ENCODE measurements at regions not wholly inside any gene's neighbourhood (a gene's known extent, or its start where the extent isn't known, plus 50 kb on each side); places are given as distances from the start of the nearest gene placed in this dataset.
"Not testable (repeated sequence)": the region's sequence is repeated elsewhere in the genome, so short reads cannot be mapped to it uniquely, and the experiment has no call there.

DNA sequence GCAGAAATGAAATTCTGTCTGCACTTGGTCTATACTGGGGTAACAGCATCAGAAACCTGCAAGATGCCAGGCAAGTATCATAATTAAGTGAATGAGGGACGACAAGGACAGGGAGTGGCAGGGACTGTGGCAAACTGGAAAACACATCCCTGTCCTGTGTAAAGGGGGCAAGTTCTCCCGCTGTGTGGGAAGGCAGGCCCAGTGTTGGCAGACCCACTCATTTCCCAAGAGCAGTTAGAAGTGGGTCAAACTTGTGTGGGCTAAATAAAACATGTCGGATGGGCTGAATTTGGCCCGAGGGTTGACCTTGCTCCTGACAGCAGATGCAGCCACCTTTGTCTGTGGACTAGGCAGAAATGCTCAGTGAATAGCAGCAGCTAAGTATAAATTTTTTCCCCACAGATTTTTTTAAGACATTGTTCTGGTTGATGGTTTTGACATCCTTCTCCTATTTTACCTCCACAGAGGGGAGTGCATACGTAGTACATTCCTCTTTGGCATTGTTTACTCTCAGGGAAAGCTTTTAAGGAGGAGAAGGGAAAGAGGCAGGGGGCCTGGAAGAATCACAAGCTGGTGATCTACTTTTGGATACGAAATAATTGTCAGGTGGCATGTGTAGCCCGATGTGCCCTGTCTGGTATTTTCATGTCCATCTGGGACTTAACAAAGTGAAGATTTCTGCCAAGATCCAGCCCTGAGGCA is 72.6 kb upstream of the SEC22B start:
- H3K4me3 ChIP-seq (ENCODE audit: low read length); H3K27ac ChIP-seq (ENCODE audit: low read length); H3K9me2 ChIP-seq (replicated peaks; ENCODE audit: insufficient read depth, low read length); H3K27me3 ChIP-seq (ENCODE audit: low read length); H4K20me1 ChIP-seq (ENCODE audit: insufficient read depth, low read depth, low read length); H3K4me2 ChIP-seq (ENCODE audit: low read depth, low read length, poor library complexity, severe bottlenecking); H3K36me3 ChIP-seq (ENCODE audit: insufficient read depth, low read length); DNase-seq; H2AFZ ChIP-seq (ENCODE audit: low read length); H3K9ac ChIP-seq (ENCODE audit: low read length); H3K9me3 ChIP-seq (ENCODE audit: low read length); H3K79me2 ChIP-seq (ENCODE audit: low read length); H3K4me1 ChIP-seq (ENCODE audit: low read length): not testable (repeated sequence)

DNA sequence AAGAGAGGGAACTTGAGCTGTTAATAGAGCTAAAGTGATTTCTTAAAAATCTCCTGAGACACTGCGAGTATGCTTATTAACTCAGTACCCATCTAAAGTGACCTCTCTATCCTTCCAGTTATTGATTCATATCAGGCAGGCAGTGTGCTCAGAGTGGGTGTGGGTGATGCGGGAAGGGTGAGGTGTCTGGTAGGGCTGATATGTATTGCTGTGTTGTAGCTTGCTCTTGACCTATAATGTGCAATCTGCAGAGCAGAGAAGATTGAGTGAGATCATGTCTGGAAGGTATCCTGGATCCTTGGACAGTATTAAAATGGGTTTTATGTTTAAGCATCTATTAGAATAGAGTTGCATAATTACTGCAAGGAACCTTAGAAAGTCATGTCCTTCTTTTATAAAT is 71.9 kb upstream of the SEC22B start:
- H3K27me3 ChIP-seq (ENCODE audit: low read length); H4K20me1 ChIP-seq (ENCODE audit: insufficient read depth, low read depth, low read length); H2AFZ ChIP-seq (ENCODE audit: low read length); H3K9me3 ChIP-seq (ENCODE audit: low read length); H3K79me2 ChIP-seq (ENCODE audit: low read length); H3K4me2 ChIP-seq (ENCODE audit: low read depth, low read length, poor library complexity, severe bottlenecking); H3K4me1 ChIP-seq (ENCODE audit: low read length); H3K9me2 ChIP-seq (replicated peaks; ENCODE audit: insufficient read depth, low read length); H3K27ac ChIP-seq (ENCODE audit: low read length); H3K36me3 ChIP-seq (ENCODE audit: insufficient read depth, low read length); DNase-seq; H3K4me3 ChIP-seq (ENCODE audit: low read length); H3K9ac ChIP-seq (ENCODE audit: low read length): not testable (repeated sequence)

DNA sequence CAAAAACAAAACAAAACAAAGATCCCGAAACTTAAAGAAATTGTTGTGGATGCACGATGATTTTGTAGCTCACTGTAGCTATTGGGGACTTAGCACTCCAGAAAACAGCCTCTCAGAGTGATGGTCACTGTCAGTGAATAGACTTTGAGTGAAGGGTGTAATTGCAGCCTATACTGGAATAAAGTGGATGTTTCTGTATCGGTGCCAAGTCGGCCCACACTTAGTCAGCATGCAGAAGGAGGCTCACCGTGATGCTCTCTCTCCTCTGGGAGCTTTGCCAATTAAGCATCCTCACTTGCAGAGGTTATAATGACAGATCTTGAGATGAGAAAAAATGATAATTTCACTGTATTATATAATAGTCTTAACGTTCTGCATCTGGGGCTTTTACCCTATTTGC is 67.5 kb upstream of the SEC22B start:
- not testable (repeated sequence) for H3K9me3 ChIP-seq (ENCODE audit: low read length); H3K36me3 ChIP-seq (ENCODE audit: insufficient read depth, low read length); H2AFZ ChIP-seq (ENCODE audit: low read length); H3K4me3 ChIP-seq (ENCODE audit: low read length); H3K4me2 ChIP-seq (ENCODE audit: low read depth, low read length, poor library complexity, severe bottlenecking); H3K4me1 ChIP-seq (ENCODE audit: low read length); H3K9ac ChIP-seq (ENCODE audit: low read length); DNase-seq; H3K27me3 ChIP-seq (ENCODE audit: low read length); H3K27ac ChIP-seq (ENCODE audit: low read length); H3K79me2 ChIP-seq (ENCODE audit: low read length); H3K9me2 ChIP-seq (replicated peaks; ENCODE audit: insufficient read depth, low read length); H4K20me1 ChIP-seq (ENCODE audit: insufficient read depth, low read depth, low read length)

DNA sequence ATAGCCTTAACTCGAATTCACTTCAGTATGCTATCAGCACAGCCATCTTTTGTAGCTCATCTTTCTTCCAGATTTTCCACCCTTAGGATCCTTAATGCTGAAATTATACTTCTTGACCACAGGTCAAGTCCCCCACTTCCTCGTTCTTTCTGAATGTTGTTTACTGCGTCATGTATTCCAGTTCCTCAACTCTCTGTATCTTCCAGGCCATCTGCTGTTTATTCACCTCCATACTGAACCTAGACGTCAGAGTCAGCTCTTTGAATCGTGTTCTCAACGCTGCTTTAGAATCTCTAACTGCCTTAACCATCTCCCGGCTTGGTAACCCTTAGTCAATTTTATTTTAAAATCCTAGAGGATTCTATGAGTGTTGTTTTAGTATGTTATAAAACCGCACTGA is 66.3 kb upstream of the SEC22B start:
- H3K9me2 ChIP-seq (replicated peaks; ENCODE audit: insufficient read depth, low read length); H2AFZ ChIP-seq (ENCODE audit: low read length); H3K9me3 ChIP-seq (ENCODE audit: low read length); H3K9ac ChIP-seq (ENCODE audit: low read length); H3K4me3 ChIP-seq (ENCODE audit: low read length); H4K20me1 ChIP-seq (ENCODE audit: insufficient read depth, low read depth, low read length); H3K4me1 ChIP-seq (ENCODE audit: low read length); H3K79me2 ChIP-seq (ENCODE audit: low read length); H3K27ac ChIP-seq (ENCODE audit: low read length); H3K4me2 ChIP-seq (ENCODE audit: low read depth, low read length, poor library complexity, severe bottlenecking); DNase-seq; H3K36me3 ChIP-seq (ENCODE audit: insufficient read depth, low read length); H3K27me3 ChIP-seq (ENCODE audit: low read length): not testable (repeated sequence)

DNA sequence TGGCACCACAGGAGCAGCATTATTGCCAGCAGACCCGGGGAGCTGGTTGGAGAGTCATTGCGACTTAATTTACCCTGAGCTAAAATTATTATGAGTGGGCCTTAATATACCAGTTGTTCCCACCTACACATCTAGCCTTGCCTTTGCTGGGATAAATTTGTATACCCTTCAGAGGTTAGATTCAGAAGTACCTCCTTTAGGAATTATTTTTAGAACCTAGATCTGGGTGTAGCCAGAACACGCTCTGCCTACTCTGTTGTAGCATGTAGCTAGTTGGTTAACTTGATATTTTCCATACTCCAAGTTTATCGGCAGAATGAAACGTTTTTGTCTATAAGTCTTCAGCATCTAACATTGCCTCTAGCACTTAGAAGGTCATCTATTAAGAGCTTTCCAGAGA is 65.5 kb upstream of the SEC22B start:
- not testable (repeated sequence) for H3K27me3 ChIP-seq (ENCODE audit: low read length); H3K9me2 ChIP-seq (replicated peaks; ENCODE audit: insufficient read depth, low read length); DNase-seq; H3K4me2 ChIP-seq (ENCODE audit: low read depth, low read length, poor library complexity, severe bottlenecking); H3K4me3 ChIP-seq (ENCODE audit: low read length); H3K4me1 ChIP-seq (ENCODE audit: low read length); H3K9me3 ChIP-seq (ENCODE audit: low read length); H3K36me3 ChIP-seq (ENCODE audit: insufficient read depth, low read length); H3K27ac ChIP-seq (ENCODE audit: low read length); H4K20me1 ChIP-seq (ENCODE audit: insufficient read depth, low read depth, low read length); H3K79me2 ChIP-seq (ENCODE audit: low read length); H2AFZ ChIP-seq (ENCODE audit: low read length); H3K9ac ChIP-seq (ENCODE audit: low read length)

DNA sequence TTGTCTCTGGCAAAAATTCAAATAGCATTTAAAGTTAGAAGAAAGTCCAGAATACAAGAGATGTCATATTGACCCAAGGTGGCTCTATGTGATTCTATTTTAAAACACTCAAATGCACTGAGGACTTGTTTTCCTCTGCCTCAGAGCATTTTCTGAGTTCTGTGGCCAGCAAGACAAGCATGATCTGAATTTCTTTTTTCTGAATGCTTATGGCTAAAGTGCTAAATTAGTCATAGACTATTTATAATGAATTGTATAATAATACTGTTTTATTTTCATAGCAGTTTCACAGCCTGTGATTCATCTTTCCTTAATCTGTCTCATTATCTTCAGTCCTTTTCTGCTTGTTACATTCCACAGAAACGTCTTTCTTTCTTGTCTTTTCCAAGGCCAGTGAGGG is 63.9 kb upstream of the SEC22B start:
- not testable (repeated sequence) for H3K9ac ChIP-seq (ENCODE audit: low read length); H3K4me3 ChIP-seq (ENCODE audit: low read length); H3K9me2 ChIP-seq (replicated peaks; ENCODE audit: insufficient read depth, low read length); H2AFZ ChIP-seq (ENCODE audit: low read length); H3K9me3 ChIP-seq (ENCODE audit: low read length); H3K36me3 ChIP-seq (ENCODE audit: insufficient read depth, low read length); H4K20me1 ChIP-seq (ENCODE audit: insufficient read depth, low read depth, low read length); H3K4me2 ChIP-seq (ENCODE audit: low read depth, low read length, poor library complexity, severe bottlenecking); H3K27ac ChIP-seq (ENCODE audit: low read length); H3K4me1 ChIP-seq (ENCODE audit: low read length); H3K79me2 ChIP-seq (ENCODE audit: low read length); H3K27me3 ChIP-seq (ENCODE audit: low read length); DNase-seq

DNA sequence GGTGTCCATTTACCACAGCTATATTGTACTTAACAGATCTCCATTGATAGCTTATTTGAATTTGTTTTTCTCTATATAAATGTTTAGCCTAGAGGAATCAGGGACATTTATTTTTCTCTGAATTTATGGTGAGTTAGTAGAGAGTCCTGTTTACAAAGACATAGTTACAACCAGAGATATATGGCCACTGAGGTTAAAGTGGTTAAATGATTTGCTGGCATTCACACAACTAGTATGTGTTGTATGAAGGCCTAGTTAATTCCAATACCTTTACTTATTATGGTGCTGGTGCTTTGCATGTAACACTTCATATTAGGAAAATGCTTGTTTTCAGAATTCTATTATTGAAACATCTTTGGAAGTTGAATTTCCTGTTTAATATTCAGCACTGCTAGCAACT is 63.0 kb upstream of the SEC22B start:
- not testable (repeated sequence) for H3K36me3 ChIP-seq (ENCODE audit: insufficient read depth, low read length); H3K27me3 ChIP-seq (ENCODE audit: low read length); H3K4me3 ChIP-seq (ENCODE audit: low read length); H3K79me2 ChIP-seq (ENCODE audit: low read length); H3K4me2 ChIP-seq (ENCODE audit: low read depth, low read length, poor library complexity, severe bottlenecking); H2AFZ ChIP-seq (ENCODE audit: low read length); H3K4me1 ChIP-seq (ENCODE audit: low read length); H3K27ac ChIP-seq (ENCODE audit: low read length); DNase-seq; H4K20me1 ChIP-seq (ENCODE audit: insufficient read depth, low read depth, low read length); H3K9me2 ChIP-seq (replicated peaks; ENCODE audit: insufficient read depth, low read length); H3K9me3 ChIP-seq (ENCODE audit: low read length); H3K9ac ChIP-seq (ENCODE audit: low read length)

DNA sequence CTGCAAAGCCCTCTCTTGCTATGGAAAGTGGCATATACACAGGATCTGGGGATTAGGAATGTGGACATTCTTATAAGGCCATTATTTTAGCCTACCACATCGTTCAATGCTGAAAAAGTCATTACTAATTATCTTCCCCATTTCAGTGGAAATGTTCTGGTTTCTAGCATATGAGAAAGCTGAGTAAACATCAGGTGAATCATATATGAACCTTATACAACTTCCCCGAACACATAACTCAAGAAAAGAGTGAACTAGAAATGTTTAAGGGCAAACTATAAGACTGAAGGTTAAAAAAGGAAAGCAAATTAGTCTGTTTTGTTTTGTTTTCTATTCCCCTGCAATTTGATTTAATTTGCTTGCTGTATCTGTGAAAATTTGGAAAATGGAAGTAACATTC is 62.5 kb upstream of the SEC22B start:
- not testable (repeated sequence) for H4K20me1 ChIP-seq (ENCODE audit: insufficient read depth, low read depth, low read length)

DNA sequence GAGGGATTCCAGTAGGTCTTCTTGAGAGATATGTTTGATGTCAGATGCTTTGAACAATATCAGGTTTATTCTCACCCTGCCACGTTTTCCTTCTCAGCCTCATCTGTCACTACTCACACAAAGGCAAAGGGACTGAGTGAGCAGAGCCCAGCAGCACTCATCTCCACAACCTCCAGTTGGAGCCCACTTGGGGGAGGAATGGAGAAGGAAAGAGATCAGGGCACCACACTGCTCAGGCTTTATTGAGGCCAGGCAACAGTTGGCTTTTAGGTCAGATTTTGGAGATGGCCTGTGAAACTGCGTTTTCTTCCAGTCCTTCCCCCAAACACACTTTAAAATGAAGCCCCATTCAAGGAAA is 57.3 kb upstream of the SEC22B start:
- H3K79me2 ChIP-seq (ENCODE audit: low read length); H3K36me3 ChIP-seq (ENCODE audit: insufficient read depth, low read length); H3K9ac ChIP-seq (ENCODE audit: low read length); H3K4me3 ChIP-seq (ENCODE audit: low read length); DNase-seq; H3K4me2 ChIP-seq (ENCODE audit: low read depth, low read length, poor library complexity, severe bottlenecking); H3K9me2 ChIP-seq (replicated peaks; ENCODE audit: insufficient read depth, low read length); H2AFZ ChIP-seq (ENCODE audit: low read length); H4K20me1 ChIP-seq (ENCODE audit: insufficient read depth, low read depth, low read length); H3K9me3 ChIP-seq (ENCODE audit: low read length); H3K27ac ChIP-seq (ENCODE audit: low read length); H3K27me3 ChIP-seq (ENCODE audit: low read length); H3K4me1 ChIP-seq (ENCODE audit: low read length): not testable (repeated sequence)

More for the DNA sequence above, 62.5 kb upstream of the SEC22B start:
- not testable (repeated sequence) for H3K9me3 ChIP-seq (ENCODE audit: low read length); H3K27ac ChIP-seq (ENCODE audit: low read length); H2AFZ ChIP-seq (ENCODE audit: low read length); H3K36me3 ChIP-seq (ENCODE audit: insufficient read depth, low read length); H3K4me1 ChIP-seq (ENCODE audit: low read length); H3K79me2 ChIP-seq (ENCODE audit: low read length); H3K9ac ChIP-seq (ENCODE audit: low read length); H3K9me2 ChIP-seq (replicated peaks; ENCODE audit: insufficient read depth, low read length); H3K4me2 ChIP-seq (ENCODE audit: low read depth, low read length, poor library complexity, severe bottlenecking); DNase-seq; H3K4me3 ChIP-seq (ENCODE audit: low read length); H3K27me3 ChIP-seq (ENCODE audit: low read length)
